Kidney glomerular epithelial cell (primary cell): ENCODE measurements at regions not wholly inside any gene's neighbourhood (a gene's known extent, or its start where the extent isn't known, plus 50 kb on each side); places are given as distances from the start of the nearest gene placed in this dataset.

Source experiments
- DNase-seq: peaks from one replicate; lab custom pipeline; 2025; lab: John Stamatoyannopoulos, UW

DNA sequence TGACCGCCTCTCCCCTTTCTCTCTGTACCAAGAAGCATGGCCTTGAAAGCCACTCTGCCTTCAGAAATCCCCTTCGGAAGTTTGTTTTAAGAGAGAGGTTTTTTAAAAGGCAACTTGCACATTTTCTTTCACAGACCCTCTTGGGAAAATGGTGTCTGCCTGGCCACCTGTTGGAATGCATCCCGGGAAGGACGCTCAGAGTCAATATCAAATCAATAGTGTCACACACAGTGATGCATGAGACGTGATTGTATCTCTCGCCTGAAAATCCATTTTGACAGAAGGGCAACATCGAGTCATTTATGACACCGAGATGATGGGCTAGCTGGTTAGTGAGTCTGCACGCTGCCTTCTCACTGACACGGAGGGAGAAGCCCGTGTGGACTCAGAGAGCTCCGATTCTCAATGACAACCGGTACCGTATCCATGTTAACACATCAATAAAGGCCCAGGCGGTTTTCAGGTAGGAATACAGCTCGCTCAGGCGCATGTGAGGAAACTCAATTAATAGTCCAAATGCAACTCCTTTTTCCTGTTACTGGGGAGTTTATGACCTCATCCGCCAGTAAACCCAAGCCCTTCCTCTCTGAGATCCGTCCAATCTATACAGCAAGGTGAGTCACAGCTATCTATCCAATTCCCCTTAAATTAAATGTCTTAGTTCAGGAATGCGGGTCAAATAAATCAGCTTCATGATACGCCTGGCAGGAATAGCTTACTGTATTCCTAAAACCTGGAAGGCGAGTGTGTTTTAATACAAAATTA is 621.5 kb upstream of the MKI67 start:
- DNase-seq, result no peak

DNA sequence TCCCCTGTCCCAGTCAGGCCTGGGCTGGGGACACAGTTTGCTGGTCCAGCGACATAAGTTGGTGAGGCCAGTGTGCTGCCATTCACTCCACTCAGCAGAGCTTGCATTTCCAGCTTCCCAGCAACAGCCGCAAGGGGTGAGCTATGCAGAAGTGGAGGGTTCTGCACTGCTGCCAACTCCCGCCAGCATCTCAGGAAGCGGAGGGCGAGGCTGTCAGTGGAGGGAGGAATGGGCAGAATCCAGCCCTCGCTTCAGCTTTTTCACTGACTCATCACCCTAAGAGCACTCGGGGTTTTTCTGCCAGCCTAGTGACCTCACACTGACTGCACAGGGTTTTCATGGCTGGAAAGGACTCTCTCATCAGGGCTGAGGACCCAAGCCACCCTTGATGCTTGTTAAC is 625.1 kb upstream of the MKI67 start:
- DNase-seq, result no peak

DNA sequence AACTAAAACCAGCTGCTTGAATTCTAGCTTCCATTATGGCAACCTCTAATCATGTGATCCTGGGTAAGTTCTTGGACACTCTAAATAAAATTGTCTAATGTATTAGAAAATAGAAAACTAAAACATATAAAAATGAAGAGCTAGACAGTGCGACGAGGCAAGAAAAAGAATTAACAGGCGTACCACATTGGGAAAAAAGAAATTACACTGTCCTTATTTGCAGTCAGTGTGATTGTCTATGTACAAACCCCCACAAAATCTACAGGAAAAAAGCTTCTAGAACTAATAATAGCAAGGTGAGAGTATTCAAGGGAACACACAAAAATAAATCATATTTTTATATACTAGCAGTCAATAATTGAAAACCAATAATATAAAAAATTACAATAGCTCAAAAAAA is 625.6 kb upstream of the MKI67 start:
- DNase-seq, result no peak

DNA sequence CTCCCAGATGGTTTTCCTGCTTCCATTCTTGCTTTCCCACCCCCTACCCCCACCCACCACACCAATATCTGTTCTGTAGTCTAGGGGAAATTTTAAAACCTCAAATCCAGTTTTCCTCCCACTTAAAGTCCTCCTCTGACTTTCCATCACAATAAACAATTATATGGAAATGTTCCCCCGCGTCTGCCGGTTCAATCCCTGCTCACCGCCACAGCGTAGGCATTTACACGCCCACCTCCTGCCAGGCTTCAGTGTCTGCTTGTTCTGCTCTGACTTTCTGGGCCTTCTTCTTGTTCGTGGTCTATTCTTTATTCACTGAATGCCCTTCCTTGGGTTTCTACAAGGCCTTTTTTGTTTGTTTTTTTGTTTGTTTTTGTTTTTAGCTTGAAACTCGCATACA is 633.0 kb upstream of the MKI67 start:
- DNase-seq, result no peak

DNA sequence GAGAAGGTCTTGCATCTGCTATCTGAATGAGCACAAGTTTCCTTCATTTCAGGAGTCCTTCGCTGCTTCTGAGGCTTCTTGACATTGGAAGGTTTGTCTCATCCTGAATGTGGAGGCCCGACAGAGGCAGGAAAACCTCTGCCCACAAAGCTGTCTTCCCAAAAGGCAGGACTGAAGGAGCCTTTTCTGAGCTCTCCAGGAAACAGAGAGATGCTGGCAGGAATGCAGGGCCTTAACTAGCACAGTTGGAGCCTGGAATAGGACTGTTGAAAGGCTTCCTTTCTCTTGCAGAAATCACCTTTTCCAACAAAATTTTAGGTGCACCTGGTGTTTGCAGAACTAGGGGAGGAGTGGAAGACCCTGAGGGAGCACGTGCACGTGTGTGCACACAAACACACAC is 637.4 kb upstream of the MKI67 start:
- DNase-seq, result no peak

DNA sequence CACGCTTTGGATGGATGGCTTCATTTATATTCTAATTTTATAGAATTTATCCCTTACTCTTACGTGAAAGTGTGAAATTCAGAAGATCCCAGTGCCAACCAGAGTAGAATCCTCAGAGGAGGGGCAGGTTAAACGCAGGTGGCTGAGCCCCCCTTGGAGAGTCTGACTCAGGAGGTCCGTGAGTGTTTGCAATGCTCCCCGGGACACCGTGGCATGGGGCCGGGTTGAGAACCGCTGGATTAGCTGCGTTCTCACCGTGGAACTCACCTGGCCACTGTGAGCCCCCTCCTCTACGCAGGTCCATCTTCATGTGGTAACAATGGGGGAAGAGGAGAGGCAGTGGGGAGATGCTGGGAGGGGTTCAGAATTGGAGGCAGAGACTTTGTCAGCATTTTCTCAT is 638.0 kb upstream of the MKI67 start:
- DNase-seq, result no peak

DNA sequence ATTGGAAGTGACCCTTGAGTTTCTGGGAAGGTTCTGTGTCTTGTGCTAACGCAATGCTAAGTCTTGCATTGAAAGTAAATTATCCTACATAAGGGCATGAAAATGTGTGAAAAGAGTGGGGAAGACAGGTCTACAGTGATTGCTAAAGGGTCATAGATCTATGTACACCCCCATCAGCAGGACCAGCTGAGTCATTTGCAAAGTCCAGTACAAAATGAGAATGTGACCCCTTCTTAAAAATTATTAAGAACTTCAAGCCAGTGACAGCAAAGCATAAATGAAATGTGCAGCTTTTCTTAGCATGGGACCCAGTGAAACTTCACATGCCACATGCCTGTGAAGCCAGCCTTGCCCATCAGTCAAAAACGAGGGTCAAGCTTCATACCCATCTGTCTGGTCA is 640.7 kb upstream of the MKI67 start:
- no peak for DNase-seq

DNA sequence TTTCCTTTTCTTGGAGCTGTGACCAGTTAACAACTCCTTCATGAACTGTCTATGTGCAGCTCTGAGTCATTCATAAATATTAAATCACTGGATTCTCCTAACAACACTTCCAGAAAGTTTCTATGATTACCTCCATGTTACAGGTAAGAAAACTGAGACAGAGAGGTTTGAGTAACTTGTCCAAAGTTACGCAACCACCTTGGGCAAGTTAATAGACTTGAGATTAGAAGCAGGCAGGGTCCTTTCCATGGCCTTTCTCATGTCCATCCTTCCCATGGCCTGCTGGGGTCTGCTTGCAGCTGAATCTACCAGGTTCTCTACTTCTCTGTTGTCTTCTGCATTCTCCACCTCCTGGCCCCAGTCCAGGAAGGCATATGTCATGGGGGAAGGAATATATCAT is 648.8 kb upstream of the MKI67 start:
- no peak for DNase-seq

DNA sequence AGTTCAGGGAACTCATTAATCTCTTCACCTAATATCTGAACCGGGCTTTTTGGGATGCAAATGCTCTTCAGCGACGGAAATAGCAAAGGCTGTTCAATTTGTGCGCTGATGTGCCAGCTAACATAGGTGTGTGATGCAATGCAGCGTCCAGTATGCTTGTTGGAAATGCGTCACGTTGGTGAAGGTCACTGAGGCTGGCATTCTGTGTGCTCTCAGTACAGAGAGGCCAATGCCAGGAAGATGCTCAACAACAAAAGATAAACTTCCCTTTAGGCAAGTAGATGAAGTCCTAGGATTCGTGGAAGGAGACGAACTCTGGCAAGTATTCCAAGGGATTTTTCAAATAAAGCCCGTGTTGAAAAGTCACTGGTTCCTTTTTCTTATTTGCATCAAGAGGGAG is 649.5 kb upstream of the MKI67 start:
- DNase-seq, result no peak

DNA sequence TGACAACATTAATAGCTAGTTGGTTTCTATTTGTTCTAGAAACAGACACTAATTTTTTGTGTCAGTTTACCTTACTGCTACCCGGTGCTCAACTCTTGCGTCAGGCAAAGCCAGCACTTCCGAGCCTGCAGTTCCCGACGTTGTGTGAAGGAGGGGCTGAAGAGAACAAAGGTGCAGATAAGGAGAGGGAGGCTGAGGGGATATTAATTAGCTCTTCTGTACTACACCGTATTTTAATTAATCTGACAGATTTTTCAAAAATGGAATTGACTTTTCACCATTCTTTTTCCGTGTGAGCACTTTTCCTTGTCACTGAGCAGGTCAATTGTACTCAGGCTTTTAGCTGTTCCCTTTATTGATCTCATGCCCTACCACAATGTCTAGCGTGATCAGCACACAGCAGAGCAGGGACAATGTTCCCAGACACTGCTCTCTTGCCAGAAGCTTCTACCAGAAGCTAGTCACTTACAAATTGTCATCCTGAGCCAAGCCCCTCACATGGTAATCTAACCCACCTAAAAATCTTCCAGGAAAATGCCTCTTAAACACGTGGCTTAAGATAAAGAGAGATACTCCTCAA is 650.5 kb upstream of the MKI67 start:
- DNase-seq, result no peak

DNA sequence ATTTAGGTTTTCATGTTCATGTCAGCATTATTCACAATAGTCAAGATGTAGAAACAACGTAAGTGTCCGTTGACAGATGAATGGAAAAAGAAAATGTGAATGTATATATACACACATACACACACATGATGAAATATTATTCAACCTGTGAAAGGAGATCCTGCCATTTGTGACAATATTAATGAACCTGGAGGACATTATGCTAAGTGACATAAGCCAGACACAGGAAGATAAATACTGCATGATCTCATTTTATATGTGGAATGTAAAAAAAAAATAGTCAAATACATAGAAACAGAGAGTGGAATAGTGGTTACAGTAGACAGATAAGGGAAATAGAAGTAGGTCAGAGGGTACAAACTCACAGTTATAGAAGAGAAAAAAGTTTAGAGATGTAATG is 651.1 kb upstream of the MKI67 start:
- DNase-seq, result no peak

DNA sequence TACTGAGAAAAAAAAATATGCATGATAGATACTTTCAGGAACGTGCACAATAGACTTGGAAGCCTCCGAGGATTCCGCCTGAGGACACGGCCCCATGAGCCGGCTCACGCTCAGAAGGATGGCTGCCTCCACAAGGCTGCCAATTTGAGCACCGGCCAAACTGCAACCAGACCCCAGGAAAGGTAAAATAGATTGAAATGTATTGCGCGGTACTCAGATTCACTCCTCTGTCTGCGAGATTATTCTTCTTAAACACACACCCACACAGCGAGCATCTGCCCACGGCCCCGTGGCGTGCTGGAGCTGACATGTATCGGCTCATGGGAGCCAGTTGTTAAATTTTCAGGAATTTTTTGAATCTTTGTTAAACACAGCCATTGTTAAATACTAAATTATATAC is 653.2 kb upstream of the MKI67 start:
- DNase-seq, result no peak

DNA sequence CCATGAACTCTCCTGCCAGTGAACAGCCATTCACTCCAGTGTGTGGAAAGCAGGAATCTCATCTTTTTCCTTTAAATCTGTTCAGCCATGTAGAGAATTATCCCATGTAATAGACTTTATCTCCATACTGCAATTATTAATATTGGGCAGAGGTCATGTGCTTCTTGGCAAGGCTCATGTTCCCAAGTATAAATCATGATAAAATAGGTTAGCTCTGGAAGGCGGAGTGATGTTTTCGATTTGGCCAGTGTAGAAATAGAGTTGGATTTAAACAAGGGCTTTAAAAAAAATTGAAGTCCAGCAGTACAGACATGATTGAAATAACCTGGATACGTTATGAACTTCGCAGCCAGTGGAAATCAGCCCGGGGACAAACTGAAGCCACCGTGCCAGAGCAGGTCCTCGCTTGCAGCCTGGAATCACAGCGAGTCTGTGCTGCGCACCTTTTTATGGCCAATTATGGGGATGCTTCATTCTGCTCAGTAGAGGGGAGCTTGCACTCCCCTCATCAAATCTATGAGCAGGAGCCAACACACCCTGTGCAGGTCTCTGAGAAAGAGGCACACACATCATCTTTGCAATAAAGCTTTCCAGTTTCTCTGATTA is 654.0 kb upstream of the MKI67 start:
- DNase-seq, result no peak

DNA sequence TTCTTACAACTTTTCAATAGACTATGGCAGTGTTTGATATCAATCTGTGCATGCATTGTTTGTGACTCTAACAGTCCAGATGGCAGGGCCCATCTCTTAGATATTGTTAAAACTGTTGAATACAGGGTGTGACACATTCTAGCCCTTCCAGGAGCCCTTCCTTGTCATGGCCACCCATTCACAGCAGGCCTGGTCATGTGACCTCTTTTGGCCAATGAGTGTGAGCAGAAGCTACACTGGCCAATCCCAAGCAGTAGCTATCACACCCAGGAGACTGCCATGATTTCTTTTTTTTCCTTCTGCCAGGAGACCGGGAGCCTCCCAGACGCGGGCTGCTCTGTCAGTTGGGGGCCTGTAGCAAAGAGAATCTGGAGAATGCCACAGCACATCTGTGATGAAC is 655.4 kb upstream of the MKI67 start:
- DNase-seq, result no peak

DNA sequence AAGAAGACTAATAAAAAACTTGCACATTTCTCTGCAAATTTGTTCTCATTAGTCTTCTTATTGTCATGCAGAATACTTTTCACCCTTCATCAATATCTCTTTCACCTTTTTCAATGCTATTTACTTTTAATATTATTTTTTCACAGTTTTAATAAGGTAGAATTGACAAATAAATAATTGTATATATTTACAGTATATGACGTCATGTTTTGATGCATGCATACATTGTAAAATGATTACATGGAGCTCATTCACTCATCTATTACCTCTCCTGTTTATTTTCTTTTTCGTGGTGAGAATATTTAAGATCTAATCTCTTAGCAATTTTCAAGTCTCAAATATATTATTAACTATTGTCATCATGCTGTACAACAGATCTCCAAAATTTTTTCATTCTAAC is 658.2 kb upstream of the MKI67 start:
- no peak for DNase-seq

DNA sequence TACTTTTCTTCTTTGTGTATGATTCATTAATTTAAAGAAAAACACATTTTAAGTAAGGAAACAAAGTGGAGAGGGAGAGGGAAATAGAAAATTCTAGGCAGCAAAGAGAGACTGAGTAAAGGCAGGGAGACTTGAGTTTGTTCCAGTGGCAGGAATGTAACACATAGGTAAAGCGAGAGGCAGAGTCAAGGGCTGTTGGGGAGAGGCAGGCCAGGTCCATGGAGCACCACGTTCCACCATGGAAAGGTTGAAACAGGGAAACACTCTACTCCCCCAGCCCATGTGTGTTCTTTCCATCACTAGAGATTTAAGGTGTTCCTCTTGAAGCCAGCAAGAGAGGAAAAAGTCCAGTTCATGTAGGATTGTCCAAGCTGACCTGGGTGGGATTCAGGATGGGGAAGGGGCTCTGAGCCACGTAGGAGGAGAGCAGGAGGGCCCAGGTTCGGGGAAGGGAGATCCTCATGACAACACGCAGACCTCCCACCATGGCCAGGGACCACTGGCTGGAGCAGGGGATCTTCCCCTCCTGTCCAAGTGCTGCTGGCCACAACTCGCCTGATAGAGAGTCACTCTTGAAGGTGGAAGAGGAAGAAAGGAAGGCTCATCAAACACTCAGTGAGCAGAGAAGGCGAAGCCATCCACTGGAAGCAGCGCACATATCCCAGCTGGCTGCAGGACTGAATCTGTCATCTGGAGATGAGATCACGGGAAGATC is 666.4 kb upstream of the MKI67 start:
- DNase-seq, result no peak

DNA sequence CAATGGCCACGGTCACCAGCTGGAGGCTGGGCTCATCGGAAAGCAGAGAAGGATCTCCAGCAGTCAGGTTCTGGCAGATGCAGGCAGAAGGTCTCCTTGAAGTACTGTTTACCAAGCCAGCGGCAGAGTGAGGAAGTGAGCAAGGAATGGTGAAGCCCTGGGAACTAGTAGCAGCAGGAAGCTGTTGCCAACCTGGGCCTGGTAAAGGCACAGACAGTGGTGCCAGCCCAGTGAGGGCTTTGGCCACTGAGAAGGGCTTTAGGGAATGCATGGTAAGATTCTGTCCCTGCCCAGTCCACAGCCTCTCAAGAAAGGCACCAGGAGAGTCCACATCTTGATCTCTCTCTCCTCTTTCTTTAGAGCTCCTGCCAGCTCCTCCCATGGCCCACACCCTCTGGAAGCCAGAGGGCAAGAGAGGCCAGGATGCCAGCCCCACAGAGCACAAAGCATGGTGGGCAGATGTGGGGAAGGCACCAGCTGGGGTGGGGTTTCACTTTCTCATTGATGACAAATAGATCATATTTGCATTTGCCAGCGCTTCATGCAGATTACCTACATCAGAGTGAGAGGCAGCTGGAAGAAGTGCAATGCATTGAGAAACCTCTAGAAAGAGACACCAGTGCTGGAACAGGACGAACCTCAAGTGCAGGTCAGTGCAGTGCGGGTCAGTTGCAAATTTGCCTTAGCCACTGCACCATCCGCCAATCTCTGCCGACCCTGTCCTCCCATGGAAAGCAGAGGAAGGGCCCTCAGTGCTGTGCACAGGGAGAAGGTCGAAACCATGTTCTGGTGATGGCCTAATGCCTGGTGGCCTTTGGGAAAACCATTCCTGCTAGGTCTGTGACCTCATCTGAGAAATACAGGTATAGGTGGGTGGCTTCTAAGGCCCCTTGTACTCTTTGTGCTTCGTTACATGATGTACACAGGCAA is 667.8 kb upstream of the MKI67 start:
- no peak for DNase-seq

DNA sequence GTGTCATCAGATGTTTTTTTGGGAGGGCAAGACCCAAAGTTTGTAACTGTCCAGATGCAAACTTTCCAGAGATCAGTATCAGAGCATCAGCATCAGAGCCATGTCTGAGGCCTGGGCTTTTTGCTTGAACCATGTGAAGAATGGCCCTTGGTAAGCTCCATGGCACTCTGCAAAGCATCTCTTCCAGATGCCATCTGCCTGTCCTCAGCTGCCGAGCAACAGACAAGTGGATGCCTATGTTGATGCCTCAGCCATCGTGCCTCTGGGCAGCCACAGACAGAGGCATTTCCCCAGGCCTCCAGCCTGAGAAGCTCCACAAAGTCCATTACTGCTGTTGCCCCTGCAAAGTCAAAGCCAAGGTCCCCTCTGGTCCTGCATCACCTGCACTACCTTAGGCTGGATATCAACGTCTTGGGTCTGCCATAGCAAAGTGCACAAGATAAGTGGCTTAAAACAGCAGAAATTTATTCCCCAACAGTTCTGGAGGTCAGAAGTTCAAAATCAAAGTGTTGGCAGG is 670.2 kb upstream of the MKI67 start:
- no peak for DNase-seq

DNA sequence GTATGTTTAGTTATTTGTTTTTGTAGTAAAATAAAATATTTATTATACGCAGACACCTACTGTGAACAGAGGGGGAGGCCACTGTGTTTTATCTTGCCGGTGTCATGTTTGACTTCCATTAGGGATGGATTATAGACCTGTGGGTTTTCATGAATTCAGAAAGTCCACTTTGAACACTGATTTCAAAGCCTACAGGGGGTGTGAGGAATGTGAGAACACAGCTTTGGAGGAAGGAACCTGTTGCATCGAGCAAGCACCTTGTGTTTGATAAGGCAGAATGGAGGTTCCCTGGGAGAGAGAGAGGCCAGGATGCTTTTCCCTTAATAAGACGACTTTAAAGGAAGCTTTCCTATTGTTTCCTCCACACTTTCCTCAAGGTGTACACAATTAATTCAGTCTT is 665.0 kb upstream of the MGMT start:
- DNase-seq, result no peak

DNA sequence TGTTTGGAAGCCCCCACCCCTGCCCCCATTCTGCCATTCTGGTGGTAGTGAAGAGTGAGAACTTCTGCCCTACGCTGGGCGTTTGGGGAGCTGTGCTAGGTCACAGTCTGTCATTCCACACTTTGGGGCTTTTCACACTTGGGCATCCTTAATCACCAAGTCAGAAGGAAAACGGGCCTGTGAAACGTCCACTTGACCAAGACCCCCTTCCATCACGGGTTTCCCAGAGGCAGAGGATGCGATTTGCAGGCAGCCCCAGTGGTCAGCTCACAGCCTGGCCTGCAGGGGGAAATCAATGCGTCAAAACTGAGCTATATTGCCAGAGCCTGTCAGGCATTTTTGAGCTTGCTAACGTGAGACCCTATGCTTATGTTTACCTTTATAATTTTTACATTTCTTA is 663.3 kb upstream of the MGMT start:
- no peak for DNase-seq

DNA sequence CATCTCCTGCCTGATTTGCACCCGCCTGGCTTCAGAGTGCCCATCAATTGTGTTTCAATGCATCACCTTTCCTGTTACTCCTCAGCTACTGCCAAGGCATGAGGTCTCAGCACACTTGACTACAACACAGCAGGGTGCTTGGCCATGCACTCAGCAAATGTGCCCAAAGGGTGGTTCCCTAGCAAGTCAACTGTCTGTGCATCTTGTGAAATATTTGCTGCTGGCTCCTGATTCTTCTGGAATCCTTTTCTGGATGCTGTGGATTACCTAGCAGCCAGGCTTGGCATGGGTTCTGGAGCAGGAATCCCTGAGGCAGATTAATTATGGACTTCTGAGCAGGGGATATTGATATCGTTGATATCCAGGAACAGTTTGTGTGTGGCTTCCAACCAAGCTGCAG is 662.6 kb upstream of the MGMT start:
- DNase-seq, result no peak

DNA sequence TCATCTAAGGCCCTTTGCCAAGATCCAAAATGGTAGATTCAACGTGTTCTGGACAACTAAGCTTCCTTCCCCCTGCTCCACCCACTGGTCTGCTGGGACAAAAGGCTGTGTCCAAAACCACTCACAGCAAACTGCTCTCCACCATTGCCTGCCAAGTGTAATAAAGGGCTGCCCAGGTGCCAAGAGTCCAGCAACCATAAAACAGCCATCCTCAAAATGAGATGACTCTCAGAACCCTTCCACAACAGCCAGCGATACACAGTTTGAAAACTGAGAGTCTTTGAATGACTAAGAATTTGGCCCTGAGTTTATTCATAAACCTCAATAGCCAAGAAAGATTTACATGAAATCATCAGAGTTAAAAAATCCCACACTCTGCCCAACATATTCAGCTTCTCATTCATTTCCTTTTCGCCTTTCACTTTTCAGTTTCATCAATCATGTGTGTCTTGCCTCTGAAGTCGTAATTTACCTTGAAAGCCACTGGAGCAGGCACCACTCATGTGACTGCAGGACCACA is 658.1 kb upstream of the MGMT start:
- no peak for DNase-seq
